Smooth muscle cell (in vitro differentiated cells): ENCODE measurements at regions not wholly inside any gene's neighbourhood (a gene's known extent, or its start where the extent isn't known, plus 50 kb on each side); places are given as distances from the start of the nearest gene placed in this dataset.
"Not testable (repeated sequence)": the region's sequence is repeated elsewhere in the genome, so short reads cannot be mapped to it uniquely, and the experiment has no call there.

ENCODE experiments used
- DNase-seq: peaks from one replicate; lab custom pipeline; 2025; ENCODE audit not compliant: unreplicated experiment; lab: John Stamatoyannopoulos, UW
- H2AFZ ChIP-seq: fragments of 200-600 bp; sonication (generic); 2 replicates; pipeline ENCODE4 v1.6.0; 2016; ENCODE audit warnings: antibody characterized with exemption, low read depth, mild to moderate bottlenecking
- H3F3A ChIP-seq: fragments of 200-600 bp; sonication (generic); 2 replicates; pipeline ENCODE4 v1.6.0; 2017; ENCODE audit warnings: antibody characterized with exemption, low read depth
- H3K27ac ChIP-seq: fragments of 200-600 bp; sonication (generic); 2 replicates; pipeline ENCODE4 v1.5.1; 2016; ENCODE audit warnings: low read depth, mild to moderate bottlenecking
- H3K27me3 ChIP-seq: fragments of 200-600 bp; sonication (generic); 2 replicates; pipeline ENCODE4 v1.6.1; 2016; ENCODE audit warnings: low read depth, mild to moderate bottlenecking
- H3K36me3 ChIP-seq: fragments of 200-600 bp; sonication (generic); 2 replicates; pipeline ENCODE4 v1.5.1; 2016; ENCODE audit warnings: low read depth
- H3K4me1 ChIP-seq: fragments of 200-600 bp; sonication (generic); 2 replicates; pipeline ENCODE4 v1.5.1; 2016; ENCODE audit warnings: low read depth
- H3K4me2 ChIP-seq: fragments of 200-600 bp; sonication (generic); 2 replicates; pipeline ENCODE4 v1.6.0; 2016; ENCODE audit warnings: mild to moderate bottlenecking
- H3K4me3 ChIP-seq: fragments of 200-600 bp; sonication (generic); 2 replicates; pipeline ENCODE4 v1.5.1; 2016; ENCODE audit warnings: mild to moderate bottlenecking
- H3K79me2 ChIP-seq: fragments of 200-600 bp; sonication (generic); 2 replicates; pipeline ENCODE4 v1.6.0; 2016; ENCODE audit warnings: low read depth, mild to moderate bottlenecking
- H3K9ac ChIP-seq: fragments of 200-600 bp; sonication (generic); 2 replicates; pipeline ENCODE4 v1.6.0; 2016; ENCODE audit warnings: low read depth
- H3K9me3 ChIP-seq: fragments of 200-600 bp; sonication (generic); replicated peaks from 2 replicates; pipeline ENCODE4 v1.5.1; 2016; ENCODE audit warnings: low read depth
- H4K20me1 ChIP-seq: fragments of 200-600 bp; sonication (generic); 2 replicates; pipeline ENCODE4 v1.6.0; 2016; ENCODE audit warnings: low read depth
- WGBS: methylation state at CpG from one replicate; pipeline ENCODE4 v1.1.7; 2016; ENCODE audit warnings: low lambda C conversion rate; 5-methylcytosine and 5-hydroxymethylcytosine counted together
- TF ChIP-seq, protein P1 (sequence below): fragments of 200-600 bp; sonication (generic); IDR thresholded peaks from 2 replicates; pipeline ENCODE4 v1.5.1; 2017; ENCODE audit warnings: borderline replicate concordance, mild to moderate bottlenecking, antibody characterized with exemption; ENCODE audit not compliant: insufficient read depth, poor library complexity, severe bottlenecking

DNA sequence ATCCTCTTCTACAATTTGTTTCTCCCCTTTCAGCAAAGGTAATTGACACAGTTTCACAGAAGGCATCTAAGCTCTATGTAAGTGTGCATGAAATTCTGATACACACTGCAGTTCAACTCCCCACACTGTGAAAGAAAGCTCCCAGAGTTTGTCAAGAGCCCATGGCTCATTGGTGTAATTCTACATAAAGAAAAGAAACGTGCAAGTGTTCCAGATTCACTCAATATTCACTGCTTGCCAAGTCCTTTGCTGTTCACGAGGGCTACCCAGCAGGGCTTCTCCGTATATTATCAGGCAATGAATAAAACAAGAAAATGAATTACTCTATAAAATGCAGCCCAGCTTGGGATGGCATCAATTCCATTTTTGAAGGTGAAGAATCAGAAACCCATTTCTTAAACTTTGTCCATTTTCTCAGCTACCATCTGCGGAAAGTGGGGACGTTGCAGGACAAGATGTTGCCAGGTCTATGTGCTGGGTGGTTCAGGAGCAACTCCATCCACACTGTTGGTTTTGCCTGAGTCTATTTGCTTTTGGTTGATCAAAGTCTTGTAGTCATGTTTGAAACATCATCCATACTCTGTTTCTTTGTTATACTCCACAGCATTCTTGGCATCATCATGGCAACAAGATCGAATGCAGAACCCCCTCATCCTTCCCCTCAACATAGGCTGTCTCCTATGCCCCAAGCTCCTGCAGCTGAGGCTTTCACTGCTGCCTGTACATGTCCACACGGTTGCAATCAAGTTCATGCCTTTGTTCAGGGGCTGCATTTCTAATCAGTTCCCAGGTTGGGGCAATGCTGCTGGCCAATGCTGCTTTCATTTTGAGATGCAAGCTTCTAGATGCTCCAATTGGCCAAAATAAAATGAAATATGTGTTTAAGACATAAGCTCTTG, 301.8 kb downstream of the MED10 start:
- no peak overlapping the region for H3K4me3 ChIP-seq
- H4K20me1 ChIP-seq, result no peaks in the 10 kb centered on the region
- H3K27ac ChIP-seq, result no peak overlapping the region
- 84% methylated on average over 7 of the region's 7 CpGs for WGBS
- no peak overlapping the region for H3K4me2 ChIP-seq
- no peak overlapping the region for H3K9ac ChIP-seq
- no peaks in the 10 kb centered on the region for H3K79me2 ChIP-seq
- no peak for DNase-seq
- H3K36me3 ChIP-seq, result no peaks in the 10 kb centered on the region
- H3K9me3 ChIP-seq, result no peaks in the 10 kb centered on the region
- H2AFZ ChIP-seq, result no peak overlapping the region
- peaks cover 3% of the 10 kb centered on the region for H3K27me3 ChIP-seq
- no peaks in the 10 kb centered on the region for H3F3A ChIP-seq
- H3K4me1 ChIP-seq, result no peaks in the 10 kb centered on the region
- TF ChIP-seq, protein P1, sequence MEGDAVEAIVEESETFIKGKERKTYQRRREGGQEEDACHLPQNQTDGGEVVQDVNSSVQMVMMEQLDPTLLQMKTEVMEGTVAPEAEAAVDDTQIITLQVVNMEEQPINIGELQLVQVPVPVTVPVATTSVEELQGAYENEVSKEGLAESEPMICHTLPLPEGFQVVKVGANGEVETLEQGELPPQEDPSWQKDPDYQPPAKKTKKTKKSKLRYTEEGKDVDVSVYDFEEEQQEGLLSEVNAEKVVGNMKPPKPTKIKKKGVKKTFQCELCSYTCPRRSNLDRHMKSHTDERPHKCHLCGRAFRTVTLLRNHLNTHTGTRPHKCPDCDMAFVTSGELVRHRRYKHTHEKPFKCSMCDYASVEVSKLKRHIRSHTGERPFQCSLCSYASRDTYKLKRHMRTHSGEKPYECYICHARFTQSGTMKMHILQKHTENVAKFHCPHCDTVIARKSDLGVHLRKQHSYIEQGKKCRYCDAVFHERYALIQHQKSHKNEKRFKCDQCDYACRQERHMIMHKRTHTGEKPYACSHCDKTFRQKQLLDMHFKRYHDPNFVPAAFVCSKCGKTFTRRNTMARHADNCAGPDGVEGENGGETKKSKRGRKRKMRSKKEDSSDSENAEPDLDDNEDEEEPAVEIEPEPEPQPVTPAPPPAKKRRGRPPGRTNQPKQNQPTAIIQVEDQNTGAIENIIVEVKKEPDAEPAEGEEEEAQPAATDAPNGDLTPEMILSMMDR, result no peak

DNA sequence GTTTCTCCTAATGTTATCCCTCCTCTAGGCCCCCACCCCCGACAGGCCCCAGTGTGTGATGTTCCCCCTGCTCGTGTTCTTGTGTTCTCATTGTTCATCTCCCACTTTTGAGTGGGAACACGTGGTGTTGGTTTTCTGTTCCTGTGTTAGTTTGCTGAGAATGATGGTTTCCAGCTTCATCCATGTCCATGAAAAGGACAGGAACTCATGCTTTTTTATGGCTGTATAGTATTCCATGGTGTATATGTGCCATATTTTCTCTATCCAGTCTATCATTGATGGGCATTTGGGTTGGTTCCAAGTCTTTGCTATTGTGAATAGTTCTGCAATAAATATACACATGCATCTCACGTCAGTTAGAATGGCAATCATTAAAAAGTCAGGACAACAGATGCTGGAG, 305.9 kb downstream of the MED10 start:
- H2AFZ ChIP-seq, H3K4me1 ChIP-seq, H3K36me3 ChIP-seq, DNase-seq, H3K4me3 ChIP-seq, H3K27ac ChIP-seq, H3K4me2 ChIP-seq, H3K9ac ChIP-seq, H3F3A ChIP-seq, H3K9me3 ChIP-seq, H3K27me3 ChIP-seq, H4K20me1 ChIP-seq, H3K79me2 ChIP-seq: not testable (repeated sequence)
- 89% methylated on average over 4 of the region's 4 CpGs for WGBS

DNA sequence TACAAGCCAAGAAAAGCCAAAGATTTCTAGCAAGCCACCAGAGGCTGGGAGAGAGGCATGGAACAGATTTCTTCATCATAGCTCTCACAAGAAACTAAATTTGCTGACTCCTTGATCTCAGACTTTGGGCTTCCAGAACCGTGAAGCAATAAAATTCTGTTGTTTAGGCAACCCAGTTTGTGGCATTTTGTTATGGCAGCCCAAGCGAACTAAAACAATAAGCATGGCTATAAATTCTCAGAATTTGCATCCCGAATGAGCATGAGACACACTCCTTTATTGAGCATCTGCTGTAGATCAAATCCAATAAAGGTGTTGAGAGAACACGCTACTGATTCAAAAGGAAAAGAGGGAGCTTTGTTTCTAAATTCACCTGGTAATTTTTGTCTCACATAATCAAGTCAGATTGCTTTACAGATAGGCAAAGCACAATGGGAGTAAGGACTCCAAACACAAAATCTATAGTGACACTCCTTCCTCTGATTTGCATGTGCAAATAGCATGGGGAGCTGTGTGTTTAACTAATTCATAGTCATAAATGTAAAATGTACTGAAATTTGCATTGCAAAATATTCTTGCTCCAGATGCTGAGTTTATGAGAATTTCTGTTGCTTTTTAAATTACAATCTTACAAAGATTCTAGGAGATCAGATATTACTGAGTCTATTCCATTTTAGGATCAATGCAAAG, 308.7 kb downstream of the MED10 start:
- no peaks in the 10 kb centered on the region for H3K36me3 ChIP-seq
- 70% methylated on average over 4 of the region's 4 CpGs for WGBS

DNA sequence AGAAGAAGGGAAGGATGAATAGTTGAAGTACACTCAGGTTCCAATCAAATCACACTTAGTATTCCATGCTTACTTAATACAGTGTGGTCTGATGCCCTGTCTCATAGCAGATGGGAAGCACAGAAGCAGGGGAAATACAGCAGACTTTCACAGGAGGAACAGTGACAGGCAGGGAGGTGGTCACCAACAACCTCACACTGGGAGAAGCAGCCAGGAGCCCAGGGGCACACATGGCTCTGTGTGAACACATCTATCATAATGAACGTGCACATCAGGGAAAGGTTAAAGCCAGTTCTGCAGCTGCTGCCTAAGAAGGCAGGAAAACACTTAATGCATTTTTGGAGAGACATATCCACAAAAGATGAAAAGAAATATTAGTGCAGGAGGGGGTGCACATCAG, 312.3 kb downstream of the MED10 start:
- Histone ChIP-seq H3K9me3 (no peaks in the 10 kb centered on the region), H3K36me3 (no peaks in the 10 kb centered on the region), H3F3A (no peaks in the 10 kb centered on the region), H3K27me3 (no peaks in the 10 kb centered on the region), H4K20me1 (no peaks in the 10 kb centered on the region), H3K4me2 (no peak overlapping the region), H2AFZ (no peak overlapping the region), H3K79me2 (no peaks in the 10 kb centered on the region), H3K27ac (no peak overlapping the region), H3K4me3 (no peak overlapping the region), H3K4me1 (no peaks in the 10 kb centered on the region), H3K9ac (no peak overlapping the region)
- TF ChIP-seq, protein P1, result no peak
- 90% methylated on average over 1 of the region's 1 CpG for WGBS
- DNase-seq, result no peak

More for the DNA sequence above, 308.7 kb downstream of the MED10 start:
- Histone ChIP-seq H3K79me2 (no peaks in the 10 kb centered on the region), H3K4me3 (no peak overlapping the region), H3K27me3 (no peaks in the 10 kb centered on the region), H3K9ac (no peak overlapping the region), H3K27ac (no peak overlapping the region), H4K20me1 (no peaks in the 10 kb centered on the region), H2AFZ (no peak overlapping the region), H3F3A (no peaks in the 10 kb centered on the region), H3K9me3 (no peaks in the 10 kb centered on the region), H3K4me2 (no peak overlapping the region), H3K4me1 (no peaks in the 10 kb centered on the region)
- TF ChIP-seq, protein P1, result no peak
- no peak for DNase-seq
